DOHH2 (cell line): ENCODE measurements at regions not wholly inside any gene's neighbourhood (a gene's known extent, or its start where the extent isn't known, plus 50 kb on each side); places are given as distances from the start of the nearest gene placed in this dataset.

Experiments
- EZH2phosphoT487 ChIP-seq: fragments of 200-600 bp; sonication (generic); IDR thresholded peaks from 2 replicates; pipeline ENCODE4 v1.6.1; 2017; ENCODE audit warnings: borderline replicate concordance, mild to moderate bottlenecking, antibody characterized with exemption, low read length, moderate library complexity, mixed read lengths
- TF ChIP-seq, protein P1 (sequence below): fragments of 200-600 bp; sonication (generic); IDR thresholded peaks from one replicate; pipeline ENCODE4 v1.5.1; 2014; ENCODE audit warnings: antibody characterized with exemption, mild to moderate bottlenecking, low read depth, low read length; ENCODE audit not compliant: poor library complexity, severe bottlenecking

DNA sequence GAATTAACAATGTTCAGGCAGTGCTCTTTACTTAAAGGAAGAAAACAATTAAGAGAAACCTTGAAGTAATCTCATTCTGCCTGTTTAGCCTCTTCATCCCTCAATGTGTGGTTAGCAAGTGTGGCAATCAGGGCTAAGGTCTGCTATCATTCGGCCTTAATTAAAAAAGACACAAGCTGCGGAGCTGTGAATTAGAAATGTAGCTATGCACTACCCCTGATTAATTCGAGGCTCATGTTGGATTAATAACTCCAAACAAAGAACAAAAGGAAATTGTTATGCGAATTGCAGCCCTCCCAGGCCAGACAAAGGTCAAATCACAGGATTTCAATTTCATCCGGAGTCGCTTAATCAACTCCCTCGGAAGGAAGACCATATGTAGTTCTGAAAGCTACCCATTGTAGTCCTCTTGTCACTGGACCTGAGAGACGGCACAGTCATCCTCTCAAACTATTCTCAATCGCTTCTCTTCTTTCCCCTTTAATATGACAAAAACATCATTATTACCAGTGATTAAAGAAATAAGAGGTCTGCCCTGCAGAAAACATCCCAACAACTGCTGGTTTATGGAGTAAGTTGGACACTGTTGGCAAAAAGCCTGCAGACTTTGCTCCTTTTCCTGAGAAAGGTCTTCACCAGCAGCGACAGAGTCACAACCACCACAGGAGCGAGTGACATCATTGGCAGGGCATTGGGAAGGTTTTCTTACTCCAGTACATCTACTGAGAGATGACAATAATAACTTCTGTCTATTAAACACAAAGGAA, 71.1 kb upstream of the SOX5 start:
- TF ChIP-seq, protein P1, sequence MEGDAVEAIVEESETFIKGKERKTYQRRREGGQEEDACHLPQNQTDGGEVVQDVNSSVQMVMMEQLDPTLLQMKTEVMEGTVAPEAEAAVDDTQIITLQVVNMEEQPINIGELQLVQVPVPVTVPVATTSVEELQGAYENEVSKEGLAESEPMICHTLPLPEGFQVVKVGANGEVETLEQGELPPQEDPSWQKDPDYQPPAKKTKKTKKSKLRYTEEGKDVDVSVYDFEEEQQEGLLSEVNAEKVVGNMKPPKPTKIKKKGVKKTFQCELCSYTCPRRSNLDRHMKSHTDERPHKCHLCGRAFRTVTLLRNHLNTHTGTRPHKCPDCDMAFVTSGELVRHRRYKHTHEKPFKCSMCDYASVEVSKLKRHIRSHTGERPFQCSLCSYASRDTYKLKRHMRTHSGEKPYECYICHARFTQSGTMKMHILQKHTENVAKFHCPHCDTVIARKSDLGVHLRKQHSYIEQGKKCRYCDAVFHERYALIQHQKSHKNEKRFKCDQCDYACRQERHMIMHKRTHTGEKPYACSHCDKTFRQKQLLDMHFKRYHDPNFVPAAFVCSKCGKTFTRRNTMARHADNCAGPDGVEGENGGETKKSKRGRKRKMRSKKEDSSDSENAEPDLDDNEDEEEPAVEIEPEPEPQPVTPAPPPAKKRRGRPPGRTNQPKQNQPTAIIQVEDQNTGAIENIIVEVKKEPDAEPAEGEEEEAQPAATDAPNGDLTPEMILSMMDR, result no peak
- no peak for TF ChIP-seq EZH2phosphoT487
